OCI-LY7 (cell line): ENCODE measurements at regions not wholly inside any gene's neighbourhood (a gene's known extent, or its start where the extent isn't known, plus 50 kb on each side); places are given as distances from the start of the nearest gene placed in this dataset.

ENCODE experiments used
- BruUV-seq: library from RNA; stranded (reverse); fragments of 400-500 nt; replicated peaks from 2 replicates; lab custom pipeline; 2021; lab: Mats Ljungman, UMichigan
- CTCF ChIA-PET: fragments of 300-600 bp; sonication (Branson Sonifier 250); formaldehyde crosslinking; loops from one replicate; lab custom pipeline; 2022; ENCODE audit warnings: antibody characterized with exemption; ENCODE audit not compliant: unreplicated experiment; lab: Charles Lee
- POLR2A ChIA-PET: fragments of 300-600 bp; sonication (Branson Sonifier 250); formaldehyde crosslinking; loops from one replicate; lab custom pipeline; 2022; ENCODE audit warnings: antibody characterized with exemption; lab: Charles Lee
- DNase-seq: peaks from one replicate; pipeline ENCODE4 v3.0.0-alpha.2; 2015; ENCODE audit warnings: low spot score
- H2AFZ ChIP-seq: fragments of 200-600 bp; sonication (generic), shearing (Covaris generic); 2 replicates; pipeline ENCODE4 v1.6.1; 2014; ENCODE audit warnings: mild to moderate bottlenecking, antibody characterized with exemption, low read length, moderate library complexity
- H3K27ac ChIP-seq: fragments of 200-600 bp; sonication (generic); 2 replicates; pipeline ENCODE4 v1.5.1; 2014; ENCODE audit warnings: mixed run types, low read depth, mild to moderate bottlenecking, moderate library complexity, low read length, inconsistent platforms; ENCODE audit not compliant: poor library complexity, severe bottlenecking
- H3K36me3 ChIP-seq: fragments of 200-600 bp; sonication (generic); 2 replicates; pipeline ENCODE4 v1.6.1; 2014; ENCODE audit warnings: mild to moderate bottlenecking, antibody characterized with exemption, low read length, moderate library complexity, mixed read lengths; ENCODE audit not compliant: insufficient read depth
- H3K4me1 ChIP-seq: fragments of 200-600 bp; sonication (generic); 2 replicates; pipeline ENCODE4 v1.5.1; 2014; ENCODE audit warnings: mild to moderate bottlenecking, low read length; ENCODE audit not compliant: insufficient read depth, poor library complexity, severe bottlenecking
- H3K4me2 ChIP-seq: fragments of 200-600 bp; sonication (generic); 2 replicates; pipeline ENCODE4 v1.6.1; 2014; ENCODE audit warnings: mild to moderate bottlenecking, low read length
- H3K4me3 ChIP-seq: fragments of 200-600 bp; sonication (generic); 2 replicates; pipeline ENCODE4 v1.5.1; 2014; ENCODE audit warnings: mild to moderate bottlenecking, low read depth, low read length; ENCODE audit not compliant: poor library complexity, severe bottlenecking
- H3K79me2 ChIP-seq: fragments of 200-600 bp; sonication (generic); 2 replicates; pipeline ENCODE4 v1.6.1; 2016; ENCODE audit warnings: low read depth, mild to moderate bottlenecking, low read length, moderate library complexity, mixed read lengths; ENCODE audit not compliant: insufficient read depth
- H3K9me2 ChIP-seq: fragments of 200-600 bp; sonication (generic); 2 replicates; pipeline ENCODE4 v1.6.1; 2016; ENCODE audit warnings: mild to moderate bottlenecking, low read length, mixed read lengths; ENCODE audit not compliant: insufficient read depth
- H3K9me3 ChIP-seq: fragments of 200-600 bp; sonication (generic); 2 replicates; pipeline ENCODE4 v1.6.1; 2014; ENCODE audit warnings: mild to moderate bottlenecking, mixed run types, low read length, mixed read lengths
- H4K20me1 ChIP-seq: fragments of 200-600 bp; sonication (generic); 2 replicates; pipeline ENCODE4 v1.6.1; 2014; ENCODE audit warnings: mild to moderate bottlenecking, antibody characterized with exemption, low read length, moderate library complexity, mixed read lengths; ENCODE audit not compliant: insufficient read depth
- EZH2phosphoT487 ChIP-seq: fragments of 200-600 bp; sonication (generic); IDR thresholded peaks from 2 replicates; pipeline ENCODE4 v1.6.1; 2018; ENCODE audit warnings: low read depth, borderline replicate concordance, mild to moderate bottlenecking, mixed run types, antibody characterized with exemption, low read length, moderate library complexity, mixed read lengths
- intact Hi-C: fragments of 100-400 bp; cut with micrococcal nuclease; formaldehyde crosslinking; loops from one replicate; pipeline ENCODE4 v1.10.0; 2022; ENCODE audit not compliant: unreplicated experiment
- TF ChIP-seq, protein P1 (sequence below): fragments of 200-600 bp; sonication (generic); conservative IDR thresholded peaks from 2 replicates; pipeline ENCODE4 v1.5.1; 2014; ENCODE audit warnings: mild to moderate bottlenecking, antibody characterized with exemption, low read length, moderate library complexity, mixed read lengths

- Histone ChIP-seq H3K36me3 (no peaks in the 10 kb centered on the region), H3K27ac (no peak overlapping the region), H4K20me1 (no peaks in the 10 kb centered on the region), H3K4me1 (no peaks in the 10 kb centered on the region), H3K4me3 (no peak overlapping the region), H3K4me2 (no peak overlapping the region), H3K79me2 (no peaks in the 10 kb centered on the region), H3K9me2 (no peaks in the 10 kb centered on the region), H2AFZ (no peak overlapping the region), H3K9me3 (no peaks in the 10 kb centered on the region)
- CTCF ChIA-PET, result no interaction called here
- TF ChIP-seq EZH2phosphoT487, result no peak
- TF ChIP-seq, protein P1, sequence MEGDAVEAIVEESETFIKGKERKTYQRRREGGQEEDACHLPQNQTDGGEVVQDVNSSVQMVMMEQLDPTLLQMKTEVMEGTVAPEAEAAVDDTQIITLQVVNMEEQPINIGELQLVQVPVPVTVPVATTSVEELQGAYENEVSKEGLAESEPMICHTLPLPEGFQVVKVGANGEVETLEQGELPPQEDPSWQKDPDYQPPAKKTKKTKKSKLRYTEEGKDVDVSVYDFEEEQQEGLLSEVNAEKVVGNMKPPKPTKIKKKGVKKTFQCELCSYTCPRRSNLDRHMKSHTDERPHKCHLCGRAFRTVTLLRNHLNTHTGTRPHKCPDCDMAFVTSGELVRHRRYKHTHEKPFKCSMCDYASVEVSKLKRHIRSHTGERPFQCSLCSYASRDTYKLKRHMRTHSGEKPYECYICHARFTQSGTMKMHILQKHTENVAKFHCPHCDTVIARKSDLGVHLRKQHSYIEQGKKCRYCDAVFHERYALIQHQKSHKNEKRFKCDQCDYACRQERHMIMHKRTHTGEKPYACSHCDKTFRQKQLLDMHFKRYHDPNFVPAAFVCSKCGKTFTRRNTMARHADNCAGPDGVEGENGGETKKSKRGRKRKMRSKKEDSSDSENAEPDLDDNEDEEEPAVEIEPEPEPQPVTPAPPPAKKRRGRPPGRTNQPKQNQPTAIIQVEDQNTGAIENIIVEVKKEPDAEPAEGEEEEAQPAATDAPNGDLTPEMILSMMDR, result no peak
- no TSS peak for BruUV-seq
- no peak for DNase-seq
- intact Hi-C loops, result no loop called here
- POLR2A ChIA-PET, result no interaction called here
These were observed 922.3 kb downstream of the BRD1 start for GRCh38 chr22:48905206-48905975.

GRCh38 chr22:48902983-48903650 lies 924.6 kb downstream of the BRD1 start:
- no peaks in the 10 kb centered on the region for H3K9me2 ChIP-seq
- BruUV-seq, result no TSS peak
- H3K79me2 ChIP-seq, result no peaks in the 10 kb centered on the region
- no peak overlapping the region for H3K27ac ChIP-seq
- no peaks in the 10 kb centered on the region for H3K9me3 ChIP-seq
- H3K4me2 ChIP-seq, result no peak overlapping the region
- POLR2A ChIA-PET, result no interaction called here
- H4K20me1 ChIP-seq, result no peaks in the 10 kb centered on the region
- no peak for DNase-seq
- TF ChIP-seq, protein P1, result no peak
- no peak for TF ChIP-seq EZH2phosphoT487
- intact Hi-C loops, result no loop called here
- H3K36me3 ChIP-seq, result no peaks in the 10 kb centered on the region
- CTCF ChIA-PET, result no interaction called here
- no peak overlapping the region for H2AFZ ChIP-seq
- H3K4me1 ChIP-seq, result no peaks in the 10 kb centered on the region
- no peak overlapping the region for H3K4me3 ChIP-seq
